Testis (tissue), 2 donors: ENCODE measurements at regions not wholly inside any gene's neighbourhood (a gene's known extent, or its start where the extent isn't known, plus 50 kb on each side); places are given as distances from the start of the nearest gene placed in this dataset.

Experiments
- POLR2A ChIP-seq: fragments of 450-650 bp; IDR thresholded peaks from one replicate; pipeline ENCODE4 v1.6.1; 2017; ENCODE audit warnings: antibody characterized with exemption, mild to moderate bottlenecking, moderate library complexity
- TF ChIP-seq, protein P1 (sequence below), 3 experiments: fragments of 450-650 bp in 2 of 3; fragments of 200-600 bp in 1 of 3; sonication (generic) in 1 of 3; IDR thresholded peaks; one replicate each; pipeline ENCODE4 v1.5.1; 2016 to 2019; ENCODE audit warnings: antibody characterized with exemption in 3 of 3, mild to moderate bottlenecking in 2 of 3, moderate library complexity in 1 of 3

- TF ChIP-seq, protein P1, sequence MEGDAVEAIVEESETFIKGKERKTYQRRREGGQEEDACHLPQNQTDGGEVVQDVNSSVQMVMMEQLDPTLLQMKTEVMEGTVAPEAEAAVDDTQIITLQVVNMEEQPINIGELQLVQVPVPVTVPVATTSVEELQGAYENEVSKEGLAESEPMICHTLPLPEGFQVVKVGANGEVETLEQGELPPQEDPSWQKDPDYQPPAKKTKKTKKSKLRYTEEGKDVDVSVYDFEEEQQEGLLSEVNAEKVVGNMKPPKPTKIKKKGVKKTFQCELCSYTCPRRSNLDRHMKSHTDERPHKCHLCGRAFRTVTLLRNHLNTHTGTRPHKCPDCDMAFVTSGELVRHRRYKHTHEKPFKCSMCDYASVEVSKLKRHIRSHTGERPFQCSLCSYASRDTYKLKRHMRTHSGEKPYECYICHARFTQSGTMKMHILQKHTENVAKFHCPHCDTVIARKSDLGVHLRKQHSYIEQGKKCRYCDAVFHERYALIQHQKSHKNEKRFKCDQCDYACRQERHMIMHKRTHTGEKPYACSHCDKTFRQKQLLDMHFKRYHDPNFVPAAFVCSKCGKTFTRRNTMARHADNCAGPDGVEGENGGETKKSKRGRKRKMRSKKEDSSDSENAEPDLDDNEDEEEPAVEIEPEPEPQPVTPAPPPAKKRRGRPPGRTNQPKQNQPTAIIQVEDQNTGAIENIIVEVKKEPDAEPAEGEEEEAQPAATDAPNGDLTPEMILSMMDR (IDR thresholded peaks at IDR 0.05) = no peak
- TF ChIP-seq POLR2A = no peak
These were observed 128.3 kb downstream of the MRPL36 start for GRCh38 chr5:1671351-1671750.
